ENCODE measurements at regions not wholly inside any gene's neighbourhood (a gene's known extent, or its start where the extent isn't known, plus 50 kb on each side); places are given as distances from the start of the nearest gene placed in this dataset.

DNA sequence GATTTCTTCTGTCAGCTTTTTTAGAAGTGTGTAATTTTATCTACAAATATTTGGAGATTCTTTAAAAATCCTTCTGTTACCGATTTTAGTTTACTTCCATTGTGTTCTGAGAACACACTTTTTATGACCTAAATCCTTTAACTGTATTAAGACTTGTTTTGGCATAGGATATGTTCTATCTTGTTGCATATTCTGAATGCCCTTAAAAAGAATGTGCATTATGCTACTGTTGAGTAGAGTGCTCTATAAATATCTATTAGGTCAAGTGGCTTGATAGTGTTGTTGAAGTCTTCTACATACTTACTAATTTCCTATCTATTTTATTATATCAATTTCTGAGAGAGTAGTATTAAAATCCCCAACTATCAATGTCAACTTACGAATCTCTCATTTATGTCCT lies 502.2 kb downstream of the MAFB start (continued):
- TF ChIP-seq, protein P1, sequence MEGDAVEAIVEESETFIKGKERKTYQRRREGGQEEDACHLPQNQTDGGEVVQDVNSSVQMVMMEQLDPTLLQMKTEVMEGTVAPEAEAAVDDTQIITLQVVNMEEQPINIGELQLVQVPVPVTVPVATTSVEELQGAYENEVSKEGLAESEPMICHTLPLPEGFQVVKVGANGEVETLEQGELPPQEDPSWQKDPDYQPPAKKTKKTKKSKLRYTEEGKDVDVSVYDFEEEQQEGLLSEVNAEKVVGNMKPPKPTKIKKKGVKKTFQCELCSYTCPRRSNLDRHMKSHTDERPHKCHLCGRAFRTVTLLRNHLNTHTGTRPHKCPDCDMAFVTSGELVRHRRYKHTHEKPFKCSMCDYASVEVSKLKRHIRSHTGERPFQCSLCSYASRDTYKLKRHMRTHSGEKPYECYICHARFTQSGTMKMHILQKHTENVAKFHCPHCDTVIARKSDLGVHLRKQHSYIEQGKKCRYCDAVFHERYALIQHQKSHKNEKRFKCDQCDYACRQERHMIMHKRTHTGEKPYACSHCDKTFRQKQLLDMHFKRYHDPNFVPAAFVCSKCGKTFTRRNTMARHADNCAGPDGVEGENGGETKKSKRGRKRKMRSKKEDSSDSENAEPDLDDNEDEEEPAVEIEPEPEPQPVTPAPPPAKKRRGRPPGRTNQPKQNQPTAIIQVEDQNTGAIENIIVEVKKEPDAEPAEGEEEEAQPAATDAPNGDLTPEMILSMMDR (IDR thresholded peaks at IDR 0.05; ENCODE audit: control extremely low read depth in 1 of 3, insufficient read depth in 1 of 3, low read depth in 1 of 3, low read length in 3 of 3): no peak
